ENCODE measurements at regions not wholly inside any gene's neighbourhood (a gene's known extent, or its start where the extent isn't known, plus 50 kb on each side); places are given as distances from the start of the nearest gene placed in this dataset.

DNA sequence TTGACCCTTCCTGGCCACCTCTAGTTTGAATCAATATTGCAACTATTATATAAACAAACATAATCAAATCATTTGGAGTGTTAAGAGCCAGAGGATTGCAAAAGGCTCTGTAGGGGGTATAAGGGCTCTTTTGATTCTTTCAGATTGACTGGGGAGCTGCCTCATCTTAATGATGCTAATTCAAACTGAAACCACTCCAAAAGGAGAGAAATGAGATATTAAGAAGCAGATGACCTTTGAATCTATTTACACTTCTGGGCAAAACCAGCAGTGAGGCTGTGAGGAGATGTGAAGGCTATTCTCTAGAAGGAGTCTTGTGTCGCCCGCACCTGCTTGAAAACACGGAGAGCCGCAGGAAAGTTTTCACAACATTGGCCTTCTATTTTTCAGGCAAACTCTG, 311.2 kb upstream of the CRIM1 start:
- TF ChIP-seq, protein P1, sequence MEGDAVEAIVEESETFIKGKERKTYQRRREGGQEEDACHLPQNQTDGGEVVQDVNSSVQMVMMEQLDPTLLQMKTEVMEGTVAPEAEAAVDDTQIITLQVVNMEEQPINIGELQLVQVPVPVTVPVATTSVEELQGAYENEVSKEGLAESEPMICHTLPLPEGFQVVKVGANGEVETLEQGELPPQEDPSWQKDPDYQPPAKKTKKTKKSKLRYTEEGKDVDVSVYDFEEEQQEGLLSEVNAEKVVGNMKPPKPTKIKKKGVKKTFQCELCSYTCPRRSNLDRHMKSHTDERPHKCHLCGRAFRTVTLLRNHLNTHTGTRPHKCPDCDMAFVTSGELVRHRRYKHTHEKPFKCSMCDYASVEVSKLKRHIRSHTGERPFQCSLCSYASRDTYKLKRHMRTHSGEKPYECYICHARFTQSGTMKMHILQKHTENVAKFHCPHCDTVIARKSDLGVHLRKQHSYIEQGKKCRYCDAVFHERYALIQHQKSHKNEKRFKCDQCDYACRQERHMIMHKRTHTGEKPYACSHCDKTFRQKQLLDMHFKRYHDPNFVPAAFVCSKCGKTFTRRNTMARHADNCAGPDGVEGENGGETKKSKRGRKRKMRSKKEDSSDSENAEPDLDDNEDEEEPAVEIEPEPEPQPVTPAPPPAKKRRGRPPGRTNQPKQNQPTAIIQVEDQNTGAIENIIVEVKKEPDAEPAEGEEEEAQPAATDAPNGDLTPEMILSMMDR (IDR thresholded peaks at IDR 0.05; ENCODE audit: insufficient read depth, low read depth, low read length), result no peak
- no peak for TF ChIP-seq EZH2 (IDR thresholded peaks at IDR 0.05; ENCODE audit: insufficient read depth, low read length)
